GM19467 (cell line): ENCODE measurements at regions not wholly inside any gene's neighbourhood (a gene's known extent, or its start where the extent isn't known, plus 50 kb on each side); places are given as distances from the start of the nearest gene placed in this dataset.

Source experiments
- ATAC-seq: cut with Tn5 transposase; IDR thresholded peaks from one replicate; pipeline ENCODE4 v1.9.1; 2021; ENCODE audit warnings: mild to moderate bottlenecking, moderate library complexity; ENCODE audit not compliant: unreplicated experiment

GRCh38 chr2:215772634-215773563 lies 240.5 kb downstream of the MREG start:
- no peak for ATAC-seq

GRCh38 chr2:215772003-215772402 lies 241.3 kb downstream of the MREG start:
- ATAC-seq, result no peak

- no peak for ATAC-seq
Observed at GRCh38 chr2:215771241-215771640, 242.1 kb downstream of the MREG start.

- ATAC-seq, result no peak
Observed at GRCh38 chr2:215770668-215771067, 242.7 kb downstream of the MREG start.

GRCh38 chr2:215769246-215769645 lies 244.1 kb downstream of the MREG start:
- ATAC-seq, result no peak

GRCh38 chr2:215767625-215768024 lies 245.7 kb downstream of the MREG start:
- no peak for ATAC-seq

GRCh38 chr2:215765729-215766360 lies 247.5 kb downstream of the MREG start:
- no peak for ATAC-seq

- no peak for ATAC-seq
Observed at GRCh38 chr2:215764441-215765048, 248.8 kb downstream of the MREG start.

- ATAC-seq, result no peak
Observed at GRCh38 chr2:215760557-215760956, 252.8 kb downstream of the MREG start.

- no peak for ATAC-seq
Observed at GRCh38 chr2:215760091-215760490, 253.3 kb downstream of the MREG start.

- no peak for ATAC-seq
Observed at GRCh38 chr2:215758691-215759090, 254.7 kb downstream of the MREG start.

GRCh38 chr2:215756346-215756730 lies 257.0 kb downstream of the MREG start:
- ATAC-seq, result no peak

GRCh38 chr2:215755641-215756345 lies 257.6 kb downstream of the MREG start:
- no peak for ATAC-seq

GRCh38 chr2:215754546-215754945 lies 258.8 kb downstream of the MREG start:
- ATAC-seq, result no peak

GRCh38 chr2:215753808-215754207 lies 259.5 kb downstream of the MREG start:
- ATAC-seq, result no peak

- no peak for ATAC-seq
Observed at GRCh38 chr2:215752991-215753390, 260.4 kb downstream of the MREG start.

- no peak for ATAC-seq
Observed at GRCh38 chr2:215752436-215752835, 260.9 kb downstream of the MREG start.

- ATAC-seq, result no peak
Observed at GRCh38 chr2:215751911-215752272, 261.5 kb downstream of the MREG start.

- no peak for ATAC-seq
Observed at GRCh38 chr2:215751200-215751910, 262.0 kb downstream of the MREG start.

GRCh38 chr2:215750763-215751162 lies 262.6 kb downstream of the MREG start:
- ATAC-seq, result no peak
